IMR-90 (cell line): ENCODE measurements at regions not wholly inside any gene's neighbourhood (a gene's known extent, or its start where the extent isn't known, plus 50 kb on each side); places are given as distances from the start of the nearest gene placed in this dataset.

Source experiments
- ATAC-seq: fragments of 200-7000 bp; cut with Tn5 transposase; 2 replicates; pipeline ENCODE4 v1.9.1; 2020; ENCODE audit warnings: low read depth, mild to moderate bottlenecking, moderate library complexity
- BruUV-seq: library from RNA; stranded (reverse); fragments of 400-500 nt; replicated peaks from 2 replicates; lab custom pipeline; 2021; lab: Mats Ljungman, UMichigan
- CTCF ChIA-PET: fragments of 300-600 bp; formaldehyde crosslinking; extraction: SDS; loops from one replicate; lab custom pipeline; 2021; ENCODE audit warnings: antibody characterized with exemption; lab: Yijun Ruan, JAX
- POLR2A ChIA-PET: fragments of 300-600 bp; sonication (Branson Sonifier 250); formaldehyde crosslinking; loops from one replicate; lab custom pipeline; 2022; ENCODE audit warnings: antibody characterized with exemption; ENCODE audit not compliant: unreplicated experiment; lab: Charles Lee
- DNase-seq: peaks from one replicate; pipeline ENCODE4 v3.0.0; 2013
- H2AFZ ChIP-seq: replicated peaks from 2 replicates; pipeline ENCODE3; 2013; ENCODE audit warnings: low read length, mild to moderate bottlenecking; ENCODE audit not compliant: poor library complexity
- H2AK5ac ChIP-seq: 2 replicates; pipeline ENCODE4 v1.6.1; 2013; ENCODE audit warnings: low read depth, low read length, inconsistent platforms
- H2AK9ac ChIP-seq: replicated peaks from 2 replicates; pipeline ENCODE3; 2013; ENCODE audit warnings: mild to moderate bottlenecking, low read depth, low read length, moderate library complexity; ENCODE audit not compliant: poor library complexity
- H2BK120ac ChIP-seq: 2 replicates; pipeline ENCODE4 v1.6.1; 2013; ENCODE audit warnings: low read depth, low read length, inconsistent platforms
- H2BK15ac ChIP-seq: 3 replicates; pipeline ENCODE4 v1.6.1; 2013; ENCODE audit warnings: low read depth, low read length, inconsistent platforms
- H2BK20ac ChIP-seq: 2 replicates; pipeline ENCODE4 v1.6.1; 2013; ENCODE audit warnings: low read depth, mild to moderate bottlenecking, inconsistent platforms, low read length, moderate library complexity
- H2BK5ac ChIP-seq: 2 replicates; pipeline ENCODE4 v1.6.1; 2013; ENCODE audit warnings: mild to moderate bottlenecking, low read depth, low read length, inconsistent platforms; ENCODE audit not compliant: poor library complexity, severe bottlenecking
- H3K14ac ChIP-seq: replicated peaks from 2 replicates; pipeline ENCODE4 v1.6.1; 2013; ENCODE audit warnings: low read depth, low read length, inconsistent platforms
- H3K18ac ChIP-seq: 2 replicates; pipeline ENCODE4 v1.6.1; 2013; ENCODE audit warnings: low read depth, low read length, control low read depth
- H3K23ac ChIP-seq: 2 replicates; pipeline ENCODE4 v1.6.1; 2013; ENCODE audit warnings: low read depth, low read length, inconsistent platforms
- H3K27ac ChIP-seq: 2 replicates; pipeline ENCODE4 v1.5.1; 2013; ENCODE audit warnings: mild to moderate bottlenecking, control low read depth, low read length; ENCODE audit not compliant: insufficient read depth
- H3K27me3 ChIP-seq: 2 replicates; pipeline ENCODE4 v1.6.1; 2013; ENCODE audit warnings: low read length; ENCODE audit not compliant: control insufficient read depth, insufficient read depth
- H3K36me3 ChIP-seq: 2 replicates; pipeline ENCODE4 v1.6.1; 2013; ENCODE audit warnings: low read length, mixed read lengths; ENCODE audit not compliant: control insufficient read depth, insufficient read depth
- H3K4ac ChIP-seq: 2 replicates; pipeline ENCODE4 v1.6.1; 2013; ENCODE audit warnings: low read depth, low read length, inconsistent platforms
- H3K4me1 ChIP-seq: 2 replicates; pipeline ENCODE4 v1.6.1; 2013; ENCODE audit warnings: low read length, mixed read lengths; ENCODE audit not compliant: control insufficient read depth, insufficient read depth
- H3K4me2 ChIP-seq: 2 replicates; pipeline ENCODE4 v1.6.1; 2013; ENCODE audit warnings: low read depth, mild to moderate bottlenecking, control low read depth, low read length, moderate library complexity
- H3K4me3 ChIP-seq: 2 replicates; pipeline ENCODE4 v1.5.1; 2013; ENCODE audit warnings: low read depth, mild to moderate bottlenecking, control low read depth, low read length, moderate library complexity; ENCODE audit not compliant: insufficient read depth
- H3K56ac ChIP-seq: 2 replicates; pipeline ENCODE4 v1.6.1; 2013; ENCODE audit warnings: low read length, inconsistent platforms; ENCODE audit not compliant: insufficient read depth; ENCODE audit errors: extremely low read depth
- H3K79me1 ChIP-seq, 2 experiments: 2 replicates each; pipeline ENCODE4 v1.6.1; 2013; ENCODE audit warnings: low read length in 2 of 2, inconsistent platforms in 1 of 2, low read depth in 1 of 2
- H3K9ac ChIP-seq: 2 replicates; pipeline ENCODE4 v1.6.1; 2013; ENCODE audit warnings: low read depth, low read length, control low read depth
- H3K9me1 ChIP-seq: 2 replicates; pipeline ENCODE4 v1.6.1; 2013; ENCODE audit warnings: low read length, inconsistent platforms; ENCODE audit not compliant: insufficient read depth
- H3K9me3 ChIP-seq: 2 replicates; pipeline ENCODE4 v1.6.1; 2013; ENCODE audit warnings: low read length; ENCODE audit not compliant: control insufficient read depth, insufficient read depth
- H4K20me1 ChIP-seq: 2 replicates; pipeline ENCODE4 v1.6.1; 2013; ENCODE audit warnings: low read length, inconsistent platforms; ENCODE audit not compliant: insufficient read depth
- H4K5ac ChIP-seq: 2 replicates; pipeline ENCODE4 v1.6.1; 2013; ENCODE audit warnings: mild to moderate bottlenecking, low read depth, low read length, control low read depth
- H4K8ac ChIP-seq, 2 experiments: 2 replicates each; pipeline ENCODE4 v1.6.1; 2013; ENCODE audit warnings: low read depth in 2 of 2, low read length in 2 of 2, control low read depth in 1 of 2, inconsistent platforms in 1 of 2
- H4K91ac ChIP-seq: 2 replicates; pipeline ENCODE4 v1.6.1; 2013; ENCODE audit warnings: low read depth, low read length, inconsistent platforms; ENCODE audit not compliant: insufficient read depth
- BHLHE40 ChIP-seq: fragments of 150-350 bp; IDR thresholded peaks from 2 replicates; pipeline ENCODE4 v1.6.1; 2016; ENCODE audit warnings: mild to moderate bottlenecking, low read depth, low read length
- CEBPB ChIP-seq: IDR thresholded peaks from 2 replicates; pipeline ENCODE4 v1.6.1; 2012; ENCODE audit warnings: low read depth, low read length, improper control_type of control experiment
- CHD1 ChIP-seq: IDR thresholded peaks from 2 replicates; pipeline ENCODE4 v1.6.1; 2012; ENCODE audit warnings: low read depth, low read length, improper control_type of control experiment
- CTCF ChIP-seq: conservative IDR thresholded peaks from 2 replicates; pipeline ENCODE4 v1.5.1; 2012; ENCODE audit warnings: mild to moderate bottlenecking, low read depth, low read length, improper control_type of control experiment
- ELK1 ChIP-seq: fragments of 150-350 bp; IDR thresholded peaks from 2 replicates; pipeline ENCODE4 v1.6.1; 2016; ENCODE audit warnings: low read depth, mild to moderate bottlenecking, low read length, moderate library complexity, borderline replicate concordance
- FOS ChIP-seq: fragments of 150-350 bp; IDR thresholded peaks from 2 replicates; pipeline ENCODE4 v1.6.1; 2016; ENCODE audit warnings: low read depth, low read length
- MAFK ChIP-seq: IDR thresholded peaks from 2 replicates; pipeline ENCODE4 v1.6.1; 2012; ENCODE audit warnings: low read depth, low read length, improper control_type of control experiment
- MAZ ChIP-seq: IDR thresholded peaks from 2 replicates; pipeline ENCODE4 v1.6.1; 2012; ENCODE audit warnings: low read depth, mild to moderate bottlenecking, low read length, improper control_type of control experiment, moderate library complexity, borderline replicate concordance
- MXI1 ChIP-seq: IDR thresholded peaks from 2 replicates; pipeline ENCODE4 v1.6.1; 2012; ENCODE audit warnings: low read depth, mild to moderate bottlenecking, low read length, moderate library complexity, borderline replicate concordance
- NFE2L2 ChIP-seq: fragments of 150-350 bp; IDR thresholded peaks from 2 replicates; pipeline ENCODE4 v1.6.1; 2016; ENCODE audit warnings: low read depth, mild to moderate bottlenecking, low read length
- POLR2A ChIP-seq: IDR thresholded peaks from 2 replicates; pipeline ENCODE4 v1.6.1; 2012; ENCODE audit warnings: mild to moderate bottlenecking, low read depth, low read length
- RAD21 ChIP-seq: IDR thresholded peaks from 2 replicates; pipeline ENCODE4 v1.6.1; 2012; ENCODE audit warnings: low read length, improper control_type of control experiment
- RCOR1 ChIP-seq: IDR thresholded peaks from 2 replicates; pipeline ENCODE4 v1.6.1; 2012; ENCODE audit warnings: mild to moderate bottlenecking, low read length, improper control_type of control experiment; ENCODE audit not compliant: insufficient replicate concordance
- RFX5 ChIP-seq: IDR thresholded peaks from 2 replicates; pipeline ENCODE4 v1.8.0; 2012; ENCODE audit warnings: low read depth, mild to moderate bottlenecking, low read length, moderate library complexity
- SMC3 ChIP-seq: fragments of 150-350 bp; IDR thresholded peaks from 2 replicates; pipeline ENCODE4 v1.6.1; 2016; ENCODE audit warnings: low read depth, mild to moderate bottlenecking, antibody characterized with exemption, low read length, moderate library complexity
- USF2 ChIP-seq: fragments of 150-350 bp; IDR thresholded peaks from 2 replicates; pipeline ENCODE4 v1.6.1; 2017; ENCODE audit warnings: mild to moderate bottlenecking, antibody characterized with exemption, low read length, low read depth
- WGBS, 2 experiments: methylation state at CpG; one replicate each; pipeline versions ENCODE4 v1.1.5 to v1.1.7; 2013; ENCODE audit warnings: missing lambda C conversion rate in 2 of 2; ENCODE audit not compliant: insufficient read length in 1 of 2; ENCODE audit errors: extremely low coverage in 2 of 2; 5-methylcytosine and 5-hydroxymethylcytosine counted together
- dilution Hi-C: fragments of 300-500 bp; cut with HindIII; formaldehyde crosslinking; loops from one replicate; pipeline ENCODE4 v1.14.3; 2018; ENCODE audit warnings: low sequenced_read_pairs; ENCODE audit not compliant: unreplicated experiment
- in situ Hi-C: fragments of 300-500 bp; cut with MboI; formaldehyde crosslinking; loops from 3 replicates; pipeline ENCODE4 v1.14.3; 2019; ENCODE audit warnings: low sequenced_read_pairs, inconsistent platforms, mixed read lengths
- intact Hi-C: fragments of 100-400 bp; cut with micrococcal nuclease; formaldehyde crosslinking; loops from 2 replicates; pipeline ENCODE4 v1.10.0; 2022

- no peak overlapping the region for H3K56ac ChIP-seq
- no peak overlapping the region for H2BK20ac ChIP-seq
- WGBS, 2 experiments: no CpG with 5 or more reads among the region's 3 CpGs
- H3K4me2 ChIP-seq: no peak overlapping the region
- no peak overlapping the region for H2BK120ac ChIP-seq
- ChIA-PET CTCF (no interaction called here), POLR2A (no interaction called here)
- H2AK9ac ChIP-seq: no peak overlapping the region
- no peak overlapping the region for H2AK5ac ChIP-seq
- no peak overlapping the region for H4K5ac ChIP-seq
- H3K79me1 ChIP-seq: no peaks in the 10 kb centered on the region
- H3K9me3 ChIP-seq: no peaks in the 10 kb centered on the region
- intact Hi-C loops (no loop called here), dilution Hi-C loops (no loop called here), in situ Hi-C loops (no loop called here)
- ATAC-seq (no peak), DNase-seq (no peak)
- no TSS peak for BruUV-seq
- H4K91ac ChIP-seq: no peak overlapping the region
- no peak overlapping the region for H3K14ac ChIP-seq
- H3K4ac ChIP-seq: no peak overlapping the region
- no peak overlapping the region for H3K9ac ChIP-seq
- no peak overlapping the region for H3K18ac ChIP-seq
- no peak overlapping the region for H3K27ac ChIP-seq
- H4K8ac ChIP-seq: no peak overlapping the region
- H2BK5ac ChIP-seq: no peak overlapping the region
- H2BK15ac ChIP-seq: no peak overlapping the region
- H4K20me1 ChIP-seq: no peaks in the 10 kb centered on the region
- no peaks in the 10 kb centered on the region for H3K27me3 ChIP-seq
- no peak overlapping the region for H2AFZ ChIP-seq
- no peak overlapping the region for H3K4me3 ChIP-seq
- H3K23ac ChIP-seq: no peak overlapping the region
- TF ChIP-seq MXI1: no peak
- no peak for TF ChIP-seq SMC3
- TF ChIP-seq CEBPB: no peak
- TF ChIP-seq CHD1: no peak
- TF ChIP-seq RAD21: no peak
- no peak for TF ChIP-seq RCOR1
- TF ChIP-seq USF2: no peak
- TF ChIP-seq CTCF: no peak
- TF ChIP-seq MAZ: no peak
- TF ChIP-seq BHLHE40: no peak
- TF ChIP-seq RFX5: no peak
- TF ChIP-seq MAFK: no peak
- no peak for TF ChIP-seq FOS
- TF ChIP-seq POLR2A: no peak
- TF ChIP-seq ELK1: no peak
- TF ChIP-seq NFE2L2: no peak
- H3K36me3 ChIP-seq: no peaks in the 10 kb centered on the region
- H3K4me1 ChIP-seq: no peaks in the 10 kb centered on the region
- no peaks in the 10 kb centered on the region for H3K9me1 ChIP-seq
Measured at GRCh38 chr13:86402500-86402899, 603.3 kb upstream of the SLITRK6 start.
